ENCODE measurements at regions not wholly inside any gene's neighbourhood (a gene's known extent, or its start where the extent isn't known, plus 50 kb on each side); places are given as distances from the start of the nearest gene placed in this dataset.

DNA sequence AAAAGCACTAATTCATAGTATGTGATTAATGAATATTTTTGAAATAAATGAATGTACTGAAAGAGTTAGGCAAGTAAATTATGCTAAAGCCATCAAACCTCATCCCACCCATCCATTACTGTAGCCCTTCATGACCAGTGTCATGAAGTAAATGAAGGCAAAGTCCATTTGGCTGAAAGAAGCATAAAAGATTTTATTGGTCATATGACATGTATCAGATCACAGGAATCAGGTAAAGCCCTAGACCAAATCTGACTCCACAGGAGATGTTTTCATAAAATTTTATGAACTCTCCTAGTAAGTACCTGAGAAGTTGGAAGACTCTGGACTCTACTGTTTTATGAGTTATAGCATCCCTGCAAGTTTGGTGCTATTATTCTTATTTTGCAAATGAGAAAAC, 213.5 kb downstream of the TMEM114 start (continued):
- TF ChIP-seq BACH1 (IDR thresholded peaks at IDR 0.05; ENCODE audit: low read length) = no peak

DNA sequence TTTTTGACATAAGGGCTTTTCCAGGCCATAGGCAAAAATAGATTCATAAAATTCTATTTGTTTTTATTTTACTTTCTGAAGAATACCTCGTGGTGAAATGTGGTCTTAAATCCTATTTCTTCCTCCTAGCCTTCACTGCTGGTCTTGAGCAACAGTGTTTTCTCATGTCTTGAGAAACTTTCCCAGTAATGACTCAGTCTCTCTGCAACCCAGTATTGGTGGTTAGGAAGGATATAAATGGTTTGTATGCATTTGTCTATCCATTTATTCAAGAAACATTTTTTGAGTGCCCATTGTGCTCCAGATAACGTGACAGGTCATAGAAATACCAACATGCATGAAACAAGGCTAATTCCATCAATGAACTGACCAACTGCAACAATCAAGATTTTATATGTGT, 213.9 kb downstream of the TMEM114 start:
- FAIRE-seq (no peak), DNase-seq (ENCODE audit: low read depth in 1 of 2, low spot score in 2 of 2) (no peak)
- Histone ChIP-seq H2AFZ (ENCODE audit: low read length) (no peak overlapping the region), H3K27ac (ENCODE audit: low read depth, low read length) (no peak overlapping the region), H2BK20ac (ENCODE audit: low read length) (no peak overlapping the region), H3K4me2 (ENCODE audit: insufficient read depth in 1 of 2, low read depth in 2 of 2, low read length in 2 of 2) (no peak overlapping the region), H4K20me1 (replicated peaks in 1 of 2; ENCODE audit: control insufficient read depth in 1 of 2, insufficient read depth in 2 of 2, low read length in 2 of 2) (no peaks in the 10 kb centered on the region), H4K8ac (ENCODE audit: extremely low read depth, insufficient read depth, low read length) (no peak overlapping the region), H3K9me3 (ENCODE audit: insufficient read depth in 2 of 2, low read depth in 1 of 2, low read length in 1 of 2) (no peaks in the 10 kb centered on the region), H3K79me1 (ENCODE audit: low read depth, low read length) (no peaks in the 10 kb centered on the region), H3K4ac (replicated peaks; ENCODE audit: insufficient read length, low read depth, low read length) (no peak overlapping the region), H3K79me2 (ENCODE audit: control insufficient read depth in 1 of 2, insufficient read depth in 2 of 2, low read length in 2 of 2) (no peaks in the 10 kb centered on the region), H2BK15ac (ENCODE audit: low read length) (no peak overlapping the region), H3K18ac (ENCODE audit: extremely low read depth, low read length) (no peak overlapping the region), H4K5ac (ENCODE audit: insufficient read length, low read depth, low read length) (no peak overlapping the region), H3K4me3 (ENCODE audit: extremely low read depth in 1 of 4, insufficient read depth in 2 of 4, low read depth in 3 of 4, low read length in 4 of 4) (no peak overlapping the region), H3K27me3 (replicated peaks in 1 of 4; ENCODE audit: control insufficient read depth in 3 of 4, extremely low read depth in 1 of 4, insufficient read depth in 3 of 4, low read length in 3 of 4) (no peaks in the 10 kb centered on the region), H3K36me3 (ENCODE audit: control insufficient read depth in 2 of 4, insufficient read depth in 4 of 4, low read length in 3 of 4) (no peaks in the 10 kb centered on the region), H2AK5ac (ENCODE audit: low read depth, low read length) (no peak overlapping the region), H4K91ac (replicated peaks; ENCODE audit: insufficient read length, low read length) (no peak overlapping the region), H2BK120ac (replicated peaks; ENCODE audit: low read depth, low read length) (no peak overlapping the region), H3K14ac (ENCODE audit: insufficient read length) (no peak overlapping the region), H3K23ac (ENCODE audit: insufficient read length) (no peak overlapping the region), H3K4me1 (replicated peaks in 1 of 4; ENCODE audit: control insufficient read depth in 3 of 4, insufficient read depth in 4 of 4, low read length in 3 of 4) (no peaks in the 10 kb centered on the region; a peak in 2 of 7 replicates), H3K9ac (replicated peaks in 1 of 4; ENCODE audit: extremely low read depth in 1 of 4, low read depth in 3 of 4, low read length in 3 of 4) (no peak overlapping the region), H3K56ac (replicated peaks; ENCODE audit: insufficient read length, low read depth, low read length) (no peak overlapping the region), H2BK12ac (ENCODE audit: low read depth, low read length) (no peak overlapping the region), H3K23me2 (ENCODE audit: low read depth, low read length) (no peaks in the 10 kb centered on the region), H2BK5ac (ENCODE audit: low read depth, low read length) (no peak overlapping the region)
- ChIA-PET POLR2A (ENCODE audit: partially characterized antibody) (no interaction called here), CTCF (ENCODE audit: partially characterized antibody) (no interaction called here)
- TF ChIP-seq KDM4A (IDR thresholded peaks at IDR 0.05; ENCODE audit: low read depth, low read length, severe bottlenecking) = no peak
- TF ChIP-seq, protein P1, sequence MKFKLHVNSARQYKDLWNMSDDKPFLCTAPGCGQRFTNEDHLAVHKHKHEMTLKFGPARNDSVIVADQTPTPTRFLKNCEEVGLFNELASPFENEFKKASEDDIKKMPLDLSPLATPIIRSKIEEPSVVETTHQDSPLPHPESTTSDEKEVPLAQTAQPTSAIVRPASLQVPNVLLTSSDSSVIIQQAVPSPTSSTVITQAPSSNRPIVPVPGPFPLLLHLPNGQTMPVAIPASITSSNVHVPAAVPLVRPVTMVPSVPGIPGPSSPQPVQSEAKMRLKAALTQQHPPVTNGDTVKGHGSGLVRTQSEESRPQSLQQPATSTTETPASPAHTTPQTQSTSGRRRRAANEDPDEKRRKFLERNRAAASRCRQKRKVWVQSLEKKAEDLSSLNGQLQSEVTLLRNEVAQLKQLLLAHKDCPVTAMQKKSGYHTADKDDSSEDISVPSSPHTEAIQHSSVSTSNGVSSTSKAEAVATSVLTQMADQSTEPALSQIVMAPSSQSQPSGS (IDR thresholded peaks at IDR 0.05; ENCODE audit: low read length) = no peak
- no peak for TF ChIP-seq SUZ12 (IDR thresholded peaks at IDR 0.05; ENCODE audit: low read length)
- TF ChIP-seq, protein P2, sequence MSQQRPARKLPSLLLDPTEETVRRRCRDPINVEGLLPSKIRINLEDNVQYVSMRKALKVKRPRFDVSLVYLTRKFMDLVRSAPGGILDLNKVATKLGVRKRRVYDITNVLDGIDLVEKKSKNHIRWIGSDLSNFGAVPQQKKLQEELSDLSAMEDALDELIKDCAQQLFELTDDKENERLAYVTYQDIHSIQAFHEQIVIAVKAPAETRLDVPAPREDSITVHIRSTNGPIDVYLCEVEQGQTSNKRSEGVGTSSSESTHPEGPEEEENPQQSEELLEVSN (IDR thresholded peaks at IDR 0.05) = no peak
- no peak for TF ChIP-seq POLR2AphosphoS5 (IDR thresholded peaks at IDR 0.05; ENCODE audit: low read depth, low read length)
- no peak for TF ChIP-seq ZNF274 (IDR thresholded peaks at IDR 0.05; ENCODE audit: borderline replicate concordance, extremely low read depth, low read length)
- TF ChIP-seq HDAC2 (IDR thresholded peaks at IDR 0.05; ENCODE audit: borderline replicate concordance in 1 of 2, low read depth in 2 of 2, low read length in 2 of 2) = no peak
- no peak for TF ChIP-seq CEBPB (IDR thresholded peaks at IDR 0.05; ENCODE audit: low read depth, low read length)
- no peak for TF ChIP-seq SIRT6 (IDR thresholded peaks at IDR 0.05; ENCODE audit: low read length)
- 89% methylated on average over 2 of the region's 2 CpGs; no CpG with 5 or more reads in 1 of the 2 experiments for WGBS, 2 experiments (ENCODE audit: extremely low coverage in 1 of 2, insufficient coverage in 1 of 2, insufficient read length in 1 of 2, insufficient replicate concordance in 2 of 2, low coverage in 1 of 2, low lambda C conversion rate in 2 of 2, missing lambda C conversion rate in 1 of 2)
